Calu3 (cell line): ENCODE measurements at regions not wholly inside any gene's neighbourhood (a gene's known extent, or its start where the extent isn't known, plus 50 kb on each side); places are given as distances from the start of the nearest gene placed in this dataset.
"Not testable (repeated sequence)": the region's sequence is repeated elsewhere in the genome, so short reads cannot be mapped to it uniquely, and the experiment has no call there.

Experiments used
- BruUV-seq: library from RNA; stranded (reverse); fragments of 400-500 nt; replicated peaks from 2 replicates; lab custom pipeline; 2021; lab: Mats Ljungman, UMichigan
- CTCF ChIA-PET: fragments of 300-600 bp; sonication (Branson Sonifier 250); formaldehyde crosslinking; loops from one replicate; lab custom pipeline; 2022; ENCODE audit warnings: antibody characterized with exemption; lab: Charles Lee
- DNase-seq: peaks from one replicate; pipeline ENCODE4 v3.0.0; 2022
- H3K27ac Mint-ChIP-seq: one replicate; pipeline ENCODE4 v1.8.0; 2022; ENCODE audit warnings: mixed read lengths; ENCODE audit not compliant: unreplicated experiment
- H3K27me3 Mint-ChIP-seq: one replicate; pipeline ENCODE4 v1.8.0; 2022; ENCODE audit warnings: mixed read lengths; ENCODE audit not compliant: unreplicated experiment
- H3K36me3 Mint-ChIP-seq: one replicate; pipeline ENCODE4 v1.8.0; 2022; ENCODE audit warnings: mild to moderate bottlenecking, moderate library complexity, mixed read lengths; ENCODE audit not compliant: insufficient read depth, unreplicated experiment
- H3K4me1 Mint-ChIP-seq: one replicate; pipeline ENCODE4 v1.8.0; 2022; ENCODE audit warnings: mild to moderate bottlenecking, low read depth, mixed read lengths; ENCODE audit not compliant: unreplicated experiment
- H3K4me3 Mint-ChIP-seq: one replicate; pipeline ENCODE4 v1.8.0; 2022; ENCODE audit warnings: mild to moderate bottlenecking, low read depth, moderate library complexity, mixed read lengths; ENCODE audit not compliant: unreplicated experiment
- H3K9me3 Mint-ChIP-seq: one replicate; pipeline ENCODE4 v1.8.0; 2022; ENCODE audit warnings: low read depth, mixed read lengths; ENCODE audit not compliant: unreplicated experiment
- CTCF ChIP-seq: fragments of 200-600 bp; IDR thresholded peaks from one replicate; pipeline ENCODE4 v1.8.0; 2022; ENCODE audit warnings: antibody characterized with exemption; ENCODE audit not compliant: unreplicated experiment
- intact Hi-C: fragments of 100-400 bp; cut with micrococcal nuclease; formaldehyde crosslinking; loops from one replicate; pipeline ENCODE4 v1.10.0; 2022; ENCODE audit not compliant: unreplicated experiment

- intact Hi-C loops = no loop called here
- H3K4me1 Mint-ChIP-seq = no peaks in the 10 kb centered on the region
- no peaks in the 10 kb centered on the region for H3K27me3 Mint-ChIP-seq
- no peak overlapping the region for H3K27ac Mint-ChIP-seq
- H3K9me3 Mint-ChIP-seq = no peaks in the 10 kb centered on the region
- BruUV-seq = no TSS peak
- no peak for DNase-seq
- H3K4me3 Mint-ChIP-seq = no peak overlapping the region
- CTCF ChIA-PET = no interaction called here
- no peak for TF ChIP-seq CTCF
- H3K36me3 Mint-ChIP-seq = no peaks in the 10 kb centered on the region
Observed at GRCh38 chr1:174105086-174105485, 54.2 kb upstream of the RABGAP1L start.

- no peak for DNase-seq
- Mint-ChIP-seq H3K27me3 (peaks cover 2% of the 10 kb centered on the region), H3K36me3 (no peaks in the 10 kb centered on the region), H3K9me3 (no peaks in the 10 kb centered on the region), H3K4me3 (no peak overlapping the region), H3K4me1 (no peaks in the 10 kb centered on the region), H3K27ac (no peak overlapping the region)
- intact Hi-C loops = no loop called here
- CTCF ChIA-PET = no interaction called here
- TF ChIP-seq CTCF = no peak
- no TSS peak for BruUV-seq
Observed at GRCh38 chr1:174103766-174104165, 55.6 kb upstream of the RABGAP1L start.

- H3K27ac Mint-ChIP-seq, H3K9me3 Mint-ChIP-seq, H3K36me3 Mint-ChIP-seq, DNase-seq, H3K4me1 Mint-ChIP-seq, intact Hi-C loops, H3K4me3 Mint-ChIP-seq, CTCF ChIA-PET, BruUV-seq: not testable (repeated sequence)
- peaks cover 13% of the 10 kb centered on the region for H3K27me3 Mint-ChIP-seq
Observed at GRCh38 chr1:174101976-174102375, 57.3 kb upstream of the RABGAP1L start.

- H3K27me3 Mint-ChIP-seq = peaks cover 13% of the 10 kb centered on the region
- no peak for TF ChIP-seq CTCF
- no peak for DNase-seq
- H3K36me3 Mint-ChIP-seq = no peaks in the 10 kb centered on the region
- no peak overlapping the region for H3K4me3 Mint-ChIP-seq
- no peaks in the 10 kb centered on the region for H3K4me1 Mint-ChIP-seq
- no peaks in the 10 kb centered on the region for H3K9me3 Mint-ChIP-seq
- CTCF ChIA-PET = no interaction called here
- intact Hi-C loops = loop anchor here (10.0 kb wide), 1 partner anchor 627 kb away; no protein-coding TSS in a partner anchor
- BruUV-seq = no TSS peak
- H3K27ac Mint-ChIP-seq = no peak overlapping the region
Observed at GRCh38 chr1:174097426-174097825, 61.9 kb upstream of the RABGAP1L start.

DNA sequence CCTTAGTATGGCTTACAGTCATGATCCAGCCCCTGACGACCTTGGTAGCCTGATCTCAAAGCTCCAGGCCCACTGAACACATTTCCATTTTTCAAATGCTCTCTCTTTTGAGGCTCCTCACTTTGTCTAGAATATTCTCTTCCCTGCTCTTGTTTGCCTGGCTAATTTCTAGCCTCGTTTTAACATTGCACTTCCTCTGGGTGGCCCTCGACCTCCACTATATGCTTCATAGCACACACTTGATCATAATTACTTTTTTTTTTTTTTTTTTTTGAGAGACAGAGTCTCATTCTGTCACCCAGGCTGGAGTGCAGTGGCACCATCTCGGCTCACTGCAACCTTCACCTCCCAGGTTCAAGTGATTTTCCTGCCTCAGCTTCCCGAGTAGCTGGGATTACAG, 65.5 kb upstream of the RABGAP1L start:
- CTCF ChIA-PET = interaction anchor here (0.7 kb wide), 3 partner anchors 18 to 447 kb away, joined by 3 to 4 read pairs (median 3); no protein-coding TSS in a partner anchor
- intact Hi-C loops = loop anchor here (5.0 to 10.0 kb wide), 2 partner anchors 124 to 631 kb away; no protein-coding TSS in a partner anchor

More for the DNA sequence above, 65.5 kb upstream of the RABGAP1L start:
- H3K4me1 Mint-ChIP-seq, BruUV-seq, DNase-seq, H3K4me3 Mint-ChIP-seq, H3K9me3 Mint-ChIP-seq, H3K27ac Mint-ChIP-seq, H3K36me3 Mint-ChIP-seq: not testable (repeated sequence)
- H3K27me3 Mint-ChIP-seq = peaks cover 11% of the 10 kb centered on the region
